ENCODE measurements at regions not wholly inside any gene's neighbourhood (a gene's known extent, or its start where the extent isn't known, plus 50 kb on each side); places are given as distances from the start of the nearest gene placed in this dataset.

DNA sequence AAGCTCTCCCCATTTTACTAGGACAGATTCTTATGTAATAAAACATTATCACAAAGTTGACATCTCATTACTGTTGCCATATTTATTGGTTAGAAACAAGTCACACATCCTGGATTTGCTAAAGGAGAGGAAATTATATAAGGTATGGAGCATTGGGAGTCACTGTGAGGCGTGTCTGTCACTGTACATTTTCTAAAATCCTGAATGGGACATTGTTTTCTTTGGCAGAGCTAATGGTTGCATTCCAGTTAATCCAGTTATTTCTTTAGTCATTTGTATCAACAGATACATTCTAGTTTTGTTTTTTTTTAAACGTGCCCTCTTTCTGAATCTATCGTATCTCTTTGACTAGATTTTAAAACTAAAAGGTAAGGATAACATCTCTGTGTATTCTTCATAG, 70.2 kb upstream of the MITF start:
- Histone ChIP-seq H3K27ac (no peak overlapping the region), H3K9me3 (no peaks in the 10 kb centered on the region), H3K4me1 (peaks cover 19% of the 10 kb centered on the region), H3K4me3 (no peak overlapping the region), H3K4me2 (no peak overlapping the region)
- ChIA-PET CTCF (interaction anchor here (0.8 to 1.5 kb wide), 5 partner anchors 14 to 507 kb away, joined by 3 to 6 read pairs (median 3); partner anchors contain the start of gene MITF), POLR2A (no interaction called here)
- 48% methylated on average over 3 of the region's 3 CpGs for WGBS (ENCODE audit: missing lambda C conversion rate)
- DNase-seq (ENCODE audit: low read depth in 1 of 2, low spot score in 1 of 2): no peak
- TF ChIP-seq, protein P1, sequence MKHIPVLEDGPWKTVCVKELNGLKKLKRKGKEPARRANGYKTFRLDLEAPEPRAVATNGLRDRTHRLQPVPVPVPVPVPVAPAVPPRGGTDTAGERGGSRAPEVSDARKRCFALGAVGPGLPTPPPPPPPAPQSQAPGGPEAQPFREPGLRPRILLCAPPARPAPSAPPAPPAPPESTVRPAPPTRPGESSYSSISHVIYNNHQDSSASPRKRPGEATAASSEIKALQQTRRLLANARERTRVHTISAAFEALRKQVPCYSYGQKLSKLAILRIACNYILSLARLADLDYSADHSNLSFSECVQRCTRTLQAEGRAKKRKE (CRISPR knock-in tag; IDR thresholded peaks at IDR 0.05; ENCODE audit: low read depth): no peak
- TF ChIP-seq BHLHE40 (IDR thresholded peaks at IDR 0.05; ENCODE audit: low read depth, low read length) (no peak), SREBF2 (IDR thresholded peaks at IDR 0.05) (no peak), TFCP2L1 (CRISPR knock-in tag; IDR thresholded peaks at IDR 0.05) (no peak), POLR2A (IDR thresholded peaks at IDR 0.05; ENCODE audit: low read length) (no peak), KDM5A (IDR thresholded peaks at IDR 0.05) (no peak), USF2 (IDR thresholded peaks at IDR 0.05) (no peak), MAZ (IDR thresholded peaks at IDR 0.05; ENCODE audit: borderline replicate concordance, low read depth, low read length) (no peak), PBX3 (IDR thresholded peaks at IDR 0.05) (no peak), HOXB5 (CRISPR knock-in tag; IDR thresholded peaks at IDR 0.05) (no peak), SMC3 (IDR thresholded peaks at IDR 0.05) (no peak), MYC (IDR thresholded peaks at IDR 0.05; ENCODE audit: borderline replicate concordance, low read length) (no peak), ESRRA (IDR thresholded peaks at IDR 0.05; ENCODE audit: borderline replicate concordance, low read length) (no peak), HDAC2 (IDR thresholded peaks at IDR 0.05) (no peak), CEBPB (IDR thresholded peaks at IDR 0.05) (no peak), GATA3 (IDR thresholded peaks at IDR 0.05; ENCODE audit: borderline replicate concordance) (no peak), FOSB (CRISPR knock-in tag; IDR thresholded peaks at IDR 0.05) (no peak), NPAS2 (CRISPR knock-in tag; IDR thresholded peaks at IDR 0.05; ENCODE audit: borderline replicate concordance) (no peak)
- TF ChIP-seq, protein P2, sequence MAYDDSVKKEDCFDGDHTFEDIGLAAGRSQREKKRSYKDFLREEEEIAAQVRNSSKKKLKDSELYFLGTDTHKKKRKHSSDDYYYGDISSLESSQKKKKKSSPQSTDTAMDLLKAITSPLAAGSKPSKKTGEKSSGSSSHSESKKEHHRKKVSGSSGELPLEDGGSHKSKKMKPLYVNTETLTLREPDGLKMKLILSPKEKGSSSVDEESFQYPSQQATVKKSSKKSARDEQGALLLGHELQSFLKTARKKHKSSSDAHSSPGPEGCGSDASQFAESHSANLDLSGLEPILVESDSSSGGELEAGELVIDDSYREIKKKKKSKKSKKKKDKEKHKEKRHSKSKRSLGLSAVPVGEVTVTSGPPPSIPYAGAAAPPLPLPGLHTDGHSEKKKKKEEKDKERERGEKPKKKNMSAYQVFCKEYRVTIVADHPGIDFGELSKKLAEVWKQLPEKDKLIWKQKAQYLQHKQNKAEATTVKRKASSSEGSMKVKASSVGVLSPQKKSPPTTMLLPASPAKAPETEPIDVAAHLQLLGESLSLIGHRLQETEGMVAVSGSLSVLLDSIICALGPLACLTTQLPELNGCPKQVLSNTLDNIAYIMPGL (CRISPR knock-in tag; IDR thresholded peaks at IDR 0.05; ENCODE audit: borderline replicate concordance): no peak
- TF ChIP-seq, protein P3, sequence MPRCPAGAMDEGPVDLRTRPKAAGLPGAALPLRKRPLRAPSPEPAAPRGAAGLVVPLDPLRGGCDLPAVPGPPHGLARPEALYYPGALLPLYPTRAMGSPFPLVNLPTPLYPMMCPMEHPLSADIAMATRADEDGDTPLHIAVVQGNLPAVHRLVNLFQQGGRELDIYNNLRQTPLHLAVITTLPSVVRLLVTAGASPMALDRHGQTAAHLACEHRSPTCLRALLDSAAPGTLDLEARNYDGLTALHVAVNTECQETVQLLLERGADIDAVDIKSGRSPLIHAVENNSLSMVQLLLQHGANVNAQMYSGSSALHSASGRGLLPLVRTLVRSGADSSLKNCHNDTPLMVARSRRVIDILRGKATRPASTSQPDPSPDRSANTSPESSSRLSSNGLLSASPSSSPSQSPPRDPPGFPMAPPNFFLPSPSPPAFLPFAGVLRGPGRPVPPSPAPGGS (IDR thresholded peaks at IDR 0.05): no peak
- no peak for ATAC-seq
- no peak for FAIRE-seq

- Histone ChIP-seq H3K27ac (peak overlapping the region; percentile 60 to 74; a peak in 5 of 6 replicates), H3K4me1 (peaks cover 19% of the 10 kb centered on the region), H3K9me3 (no peaks in the 10 kb centered on the region), H3K4me3 (no peak overlapping the region), H3K4me2 (peak overlapping the region; percentile 64)
- ATAC-seq (peak; percentile 86 to 93), FAIRE-seq (no peak), DNase-seq (ENCODE audit: low read depth in 1 of 2, low spot score in 1 of 2) (peak; percentile 30 to 75)
- ChIA-PET POLR2A (no interaction called here), CTCF (interaction anchor here (0.9 to 1.7 kb wide), 5 partner anchors 13 to 545 kb away, joined by 3 to 5 read pairs (median 4); no protein-coding TSS in a partner anchor)
- no peak for TF ChIP-seq RCOR1 (IDR thresholded peaks at IDR 0.05; ENCODE audit: low read depth, low read length)
- TF ChIP-seq, protein P4, sequence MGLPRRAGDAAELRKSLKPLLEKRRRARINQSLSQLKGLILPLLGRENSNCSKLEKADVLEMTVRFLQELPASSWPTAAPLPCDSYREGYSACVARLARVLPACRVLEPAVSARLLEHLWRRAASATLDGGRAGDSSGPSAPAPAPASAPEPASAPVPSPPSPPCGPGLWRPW (IDR thresholded peaks at IDR 0.05): no peak
- no peak for TF ChIP-seq HOXA7 (CRISPR knock-in tag; IDR thresholded peaks at IDR 0.05)
- TF ChIP-seq KDM1A (IDR thresholded peaks at IDR 0.05; ENCODE audit: low read depth): no peak
- no peak for TF ChIP-seq FOSL2 (IDR thresholded peaks at IDR 0.05)
- peak; percentile 59 for TF ChIP-seq FOSL2 (CRISPR knock-in tag; IDR thresholded peaks at IDR 0.05)
- no peak for TF ChIP-seq PBX3 (IDR thresholded peaks at IDR 0.05)
- no peak for TF ChIP-seq HOXB13 (CRISPR knock-in tag; IDR thresholded peaks at IDR 0.05; ENCODE audit: low read depth)
- TF ChIP-seq SREBF2 (IDR thresholded peaks at IDR 0.05): no peak
- TF ChIP-seq, protein P5, sequence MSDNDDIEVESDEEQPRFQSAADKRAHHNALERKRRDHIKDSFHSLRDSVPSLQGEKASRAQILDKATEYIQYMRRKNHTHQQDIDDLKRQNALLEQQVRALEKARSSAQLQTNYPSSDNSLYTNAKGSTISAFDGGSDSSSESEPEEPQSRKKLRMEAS (IDR thresholded peaks at IDR 0.05): no peak
- TF ChIP-seq GATA3 (IDR thresholded peaks at IDR 0.05; ENCODE audit: borderline replicate concordance): peak; percentile 68
- 3% methylated on average over 4 of the region's 4 CpGs for WGBS (ENCODE audit: missing lambda C conversion rate)
Measured at GRCh38 chr3:69665026-69665737, 74.1 kb upstream of the MITF start.
